ENCODE measurements at regions not wholly inside any gene's neighbourhood (a gene's known extent, or its start where the extent isn't known, plus 50 kb on each side); places are given as distances from the start of the nearest gene placed in this dataset.

DNA sequence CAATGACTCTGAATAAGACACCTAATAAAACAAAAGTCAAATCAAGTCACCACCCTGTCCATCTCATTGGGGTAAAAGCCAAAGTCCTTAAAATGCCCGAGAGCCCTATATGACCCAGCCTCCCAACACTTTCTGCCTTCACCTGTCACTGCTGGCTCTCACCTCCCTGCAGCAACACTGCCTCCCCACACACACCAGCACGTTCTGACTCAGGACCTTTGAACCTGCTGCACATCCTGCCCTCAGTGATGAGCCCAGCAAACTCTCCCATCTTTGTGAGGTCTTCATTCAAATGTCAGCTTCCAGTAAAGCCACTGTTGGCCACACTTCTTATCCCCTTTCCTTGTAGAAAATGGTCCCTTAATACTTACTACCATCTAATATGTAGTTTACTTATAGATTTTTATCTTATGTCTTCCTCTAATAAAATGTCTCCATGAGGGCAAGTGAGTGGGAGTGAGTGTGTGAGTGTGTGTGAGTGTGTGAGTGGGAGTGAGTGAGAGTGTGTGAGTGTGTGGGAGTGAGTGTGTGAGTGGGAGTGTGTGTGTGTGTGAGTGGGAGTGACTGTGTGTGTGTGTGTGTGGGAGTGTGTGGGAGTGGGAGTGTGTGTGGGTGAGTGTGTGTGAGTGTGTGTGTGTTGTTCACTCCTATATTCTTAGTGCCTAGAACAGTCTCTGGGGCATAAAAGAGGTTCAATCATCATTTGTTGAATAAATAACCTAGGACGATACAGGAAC lies 504.7 kb downstream of the EIPR1 start:
- Histone ChIP-seq H2BK5ac (ENCODE audit: low read depth, low read length, poor library complexity, severe bottlenecking) (no peak overlapping the region), H3K4me1 (ENCODE audit: control insufficient read depth, insufficient read depth, low read depth, low read length) (no peaks in the 10 kb centered on the region), H2AK5ac (ENCODE audit: low read length, severe bottlenecking) (no peak overlapping the region), H3K4me3 (ENCODE audit: insufficient read depth in 1 of 2, low read depth in 1 of 2, low read length in 2 of 2) (no peak overlapping the region), H3K14ac (ENCODE audit: low read length in 2 of 2) (no peak overlapping the region), H3K9me3 (ENCODE audit: control insufficient read depth, low read length) (no peaks in the 10 kb centered on the region), H3K79me1 (replicated peaks; ENCODE audit: low read length, poor library complexity, severe bottlenecking) (no peaks in the 10 kb centered on the region), H3K4ac (ENCODE audit: low read depth in 1 of 2, low read length in 2 of 2) (no peak overlapping the region), H3K27me3 (ENCODE audit: control insufficient read depth in 1 of 2, insufficient read depth in 1 of 2, low read length in 2 of 2) (peaks cover 0 to 10% of the 10 kb centered on the region in 2 experiments), H2AFZ (ENCODE audit: low read depth, low read length) (no peak overlapping the region), H4K8ac (ENCODE audit: low read length) (no peak overlapping the region), H3K27ac (ENCODE audit: low read length, poor library complexity, severe bottlenecking) (no peak overlapping the region), H3K9ac (ENCODE audit: low read length) (no peak overlapping the region), H4K91ac (ENCODE audit: low read length) (no peak overlapping the region), H2BK120ac (ENCODE audit: low read depth, low read length) (no peak overlapping the region), H3K23ac (ENCODE audit: low read length in 2 of 2) (no peak overlapping the region), H3K18ac (ENCODE audit: low read depth in 1 of 2, low read length in 2 of 2) (no peak overlapping the region), H3K36me3 (ENCODE audit: control insufficient read depth in 1 of 2, insufficient read depth in 2 of 2, low read depth in 1 of 2, low read length in 2 of 2) (no peaks in the 10 kb centered on the region), H2BK15ac (ENCODE audit: low read depth, poor library complexity, severe bottlenecking) (no peak overlapping the region), H2BK12ac (ENCODE audit: low read length in 2 of 2) (no peak overlapping the region), H3K4me2 (ENCODE audit: low read length, poor library complexity, severe bottlenecking) (no peak overlapping the region)
- DNase-seq, result no peak
- WGBS, result 62% methylated on average over 3 of the region's 3 CpGs

DNA sequence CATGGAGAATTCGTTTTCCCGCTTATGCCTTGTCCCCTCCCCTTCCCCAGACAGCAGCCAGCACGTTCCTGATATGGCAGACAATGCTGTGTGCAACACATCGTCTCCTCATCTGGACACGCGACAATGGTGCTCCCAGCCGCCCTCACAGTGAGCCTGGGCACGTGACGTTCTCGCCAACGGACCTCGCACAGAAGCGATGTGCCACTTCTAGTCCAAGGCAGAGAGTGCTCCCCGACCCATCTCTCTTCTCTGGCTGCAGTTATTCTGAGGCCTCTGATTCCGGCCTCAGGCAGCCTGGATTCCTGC lies 505.4 kb downstream of the EIPR1 start:
- Histone ChIP-seq H2AFZ (ENCODE audit: low read depth, low read length) (no peak overlapping the region), H2BK12ac (ENCODE audit: low read length in 2 of 2) (no peak overlapping the region), H3K4me3 (ENCODE audit: insufficient read depth in 1 of 2, low read depth in 1 of 2, low read length in 2 of 2) (no peak overlapping the region), H3K79me1 (replicated peaks; ENCODE audit: low read length, poor library complexity, severe bottlenecking) (no peaks in the 10 kb centered on the region), H4K91ac (ENCODE audit: low read length) (no peak overlapping the region), H2BK5ac (ENCODE audit: low read depth, low read length, poor library complexity, severe bottlenecking) (no peak overlapping the region), H3K4me2 (ENCODE audit: low read length, poor library complexity, severe bottlenecking) (no peak overlapping the region), H2BK120ac (ENCODE audit: low read depth, low read length) (no peak overlapping the region), H3K4me1 (ENCODE audit: control insufficient read depth, insufficient read depth, low read depth, low read length) (no peaks in the 10 kb centered on the region), H3K9ac (ENCODE audit: low read length) (no peak overlapping the region), H4K8ac (ENCODE audit: low read length) (no peak overlapping the region), H3K4ac (ENCODE audit: low read depth in 1 of 2, low read length in 2 of 2) (no peak overlapping the region), H2AK5ac (ENCODE audit: low read length, severe bottlenecking) (no peak overlapping the region), H3K36me3 (ENCODE audit: control insufficient read depth in 1 of 2, insufficient read depth in 2 of 2, low read depth in 1 of 2, low read length in 2 of 2) (no peaks in the 10 kb centered on the region), H3K18ac (ENCODE audit: low read depth in 1 of 2, low read length in 2 of 2) (no peak overlapping the region), H3K27ac (ENCODE audit: low read length, poor library complexity, severe bottlenecking) (no peak overlapping the region), H3K9me3 (ENCODE audit: control insufficient read depth, low read length) (no peaks in the 10 kb centered on the region), H3K23ac (ENCODE audit: low read length in 2 of 2) (no peak overlapping the region), H2BK15ac (ENCODE audit: low read depth, poor library complexity, severe bottlenecking) (no peak overlapping the region), H3K14ac (ENCODE audit: low read length in 2 of 2) (no peak overlapping the region), H3K27me3 (ENCODE audit: control insufficient read depth in 1 of 2, insufficient read depth in 1 of 2, low read length in 2 of 2) (peaks cover 0 to 5% of the 10 kb centered on the region in 2 experiments)
- no peak for DNase-seq
- WGBS, result 76% methylated on average over 15 of the region's 15 CpGs

DNA sequence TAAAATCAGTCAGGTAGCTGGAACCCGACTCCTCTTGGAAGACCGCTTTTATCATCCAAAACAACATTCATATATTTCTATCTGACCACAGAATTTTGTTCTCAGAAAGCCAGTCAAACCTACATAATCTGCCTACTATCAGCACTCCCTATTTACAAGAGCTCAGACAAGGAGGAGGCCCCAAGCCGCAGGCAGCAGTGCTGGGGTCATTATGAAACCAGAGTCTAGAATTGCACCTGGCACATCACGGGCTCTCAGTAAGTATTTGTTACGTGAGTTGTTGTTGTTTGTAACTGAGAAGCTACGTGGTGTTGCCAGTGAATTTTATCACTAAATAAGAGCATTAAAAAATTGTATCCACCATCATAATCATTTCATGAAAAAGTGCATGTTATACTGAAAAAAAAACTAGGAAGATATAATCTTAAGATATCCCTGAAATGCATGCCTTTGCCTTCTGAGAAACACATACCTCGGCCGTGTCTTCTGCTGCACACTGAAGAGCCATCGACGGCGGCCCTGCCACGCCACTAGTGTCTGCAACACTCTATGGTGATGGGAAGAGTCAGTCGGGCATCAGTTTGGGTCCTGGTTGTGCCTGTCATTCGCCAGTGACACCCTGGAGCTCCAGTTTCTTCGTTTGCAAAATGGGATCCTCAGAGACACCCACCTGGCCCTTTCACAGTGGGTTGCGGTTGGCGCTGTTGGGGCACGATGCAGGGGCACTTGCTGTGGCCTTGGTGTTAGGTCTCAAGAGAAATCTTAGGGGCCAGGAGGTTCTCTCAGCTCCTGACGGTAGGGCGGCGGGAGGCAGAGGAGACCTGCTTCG lies 505.9 kb downstream of the EIPR1 start:
- Histone ChIP-seq H2BK15ac (ENCODE audit: low read depth, poor library complexity, severe bottlenecking) (no peak overlapping the region), H3K36me3 (ENCODE audit: control insufficient read depth in 1 of 2, insufficient read depth in 2 of 2, low read depth in 1 of 2, low read length in 2 of 2) (no peaks in the 10 kb centered on the region), H3K4me3 (ENCODE audit: insufficient read depth in 1 of 2, low read depth in 1 of 2, low read length in 2 of 2) (no peak overlapping the region), H3K9ac (ENCODE audit: low read length) (no peak overlapping the region), H3K27me3 (ENCODE audit: control insufficient read depth in 1 of 2, insufficient read depth in 1 of 2, low read length in 2 of 2) (peaks cover 0 to 5% of the 10 kb centered on the region in 2 experiments), H3K9me3 (ENCODE audit: control insufficient read depth, low read length) (no peaks in the 10 kb centered on the region), H2BK120ac (ENCODE audit: low read depth, low read length) (no peak overlapping the region), H4K91ac (ENCODE audit: low read length) (no peak overlapping the region), H3K14ac (ENCODE audit: low read length in 2 of 2) (no peak overlapping the region), H2AFZ (ENCODE audit: low read depth, low read length) (no peak overlapping the region), H3K18ac (ENCODE audit: low read depth in 1 of 2, low read length in 2 of 2) (no peak overlapping the region), H2BK5ac (ENCODE audit: low read depth, low read length, poor library complexity, severe bottlenecking) (no peak overlapping the region), H3K4ac (ENCODE audit: low read depth in 1 of 2, low read length in 2 of 2) (no peak overlapping the region), H2AK5ac (ENCODE audit: low read length, severe bottlenecking) (no peak overlapping the region), H3K4me2 (ENCODE audit: low read length, poor library complexity, severe bottlenecking) (no peak overlapping the region), H2BK12ac (ENCODE audit: low read length in 2 of 2) (no peak overlapping the region), H3K79me1 (replicated peaks; ENCODE audit: low read length, poor library complexity, severe bottlenecking) (no peaks in the 10 kb centered on the region), H3K4me1 (ENCODE audit: control insufficient read depth, insufficient read depth, low read depth, low read length) (no peaks in the 10 kb centered on the region), H3K27ac (ENCODE audit: low read length, poor library complexity, severe bottlenecking) (no peak overlapping the region), H4K8ac (ENCODE audit: low read length) (no peak overlapping the region), H3K23ac (ENCODE audit: low read length in 2 of 2) (no peak overlapping the region)
- no peak for DNase-seq
- 82% methylated on average over 18 of the region's 22 CpGs for WGBS

DNA sequence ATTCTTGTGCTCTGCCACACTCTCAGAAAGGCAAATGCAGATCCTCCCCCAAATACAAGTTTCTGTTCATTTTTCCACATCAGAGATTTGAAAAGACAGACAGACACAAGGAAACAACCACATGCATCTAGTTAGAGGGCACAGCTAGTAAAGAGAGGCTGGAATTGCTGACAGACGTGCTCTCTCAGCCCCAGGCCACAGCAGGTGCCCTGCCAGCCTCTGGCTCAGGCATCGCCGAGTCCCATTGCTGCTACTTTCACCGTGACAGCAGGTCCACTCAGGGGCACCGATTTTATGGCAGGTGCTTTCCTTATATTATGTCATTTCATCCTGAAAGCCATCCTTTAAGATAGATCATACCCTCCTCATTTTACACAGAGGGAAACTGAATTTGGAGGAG lies 507.5 kb downstream of the EIPR1 start:
- H3K18ac ChIP-seq (ENCODE audit: low read depth in 1 of 2, low read length in 2 of 2), result no peak overlapping the region
- no peak overlapping the region for H3K23ac ChIP-seq (ENCODE audit: low read length in 2 of 2)
- no peak for DNase-seq
- no peak overlapping the region for H4K8ac ChIP-seq (ENCODE audit: low read length)
- no peaks in the 10 kb centered on the region for H3K9me3 ChIP-seq (ENCODE audit: control insufficient read depth, low read length)
- H3K14ac ChIP-seq (ENCODE audit: low read length in 2 of 2), result no peak overlapping the region
- H3K4me1 ChIP-seq (ENCODE audit: control insufficient read depth, insufficient read depth, low read depth, low read length), result no peaks in the 10 kb centered on the region
- no peak overlapping the region for H4K91ac ChIP-seq (ENCODE audit: low read length)
- H3K27me3 ChIP-seq (ENCODE audit: control insufficient read depth in 1 of 2, insufficient read depth in 1 of 2, low read length in 2 of 2), result peaks cover 0 to 5% of the 10 kb centered on the region in 2 experiments
- no peak overlapping the region for H2BK5ac ChIP-seq (ENCODE audit: low read depth, low read length, poor library complexity, severe bottlenecking)
- no peak overlapping the region for H3K4ac ChIP-seq (ENCODE audit: low read depth in 1 of 2, low read length in 2 of 2)
- no peak overlapping the region for H3K27ac ChIP-seq (ENCODE audit: low read length, poor library complexity, severe bottlenecking)
- H2BK15ac ChIP-seq (ENCODE audit: low read depth, poor library complexity, severe bottlenecking), result no peak overlapping the region
- H2BK120ac ChIP-seq (ENCODE audit: low read depth, low read length), result no peak overlapping the region
- H2AK5ac ChIP-seq (ENCODE audit: low read length, severe bottlenecking), result no peak overlapping the region
- no peak overlapping the region for H3K4me3 ChIP-seq (ENCODE audit: insufficient read depth in 1 of 2, low read depth in 1 of 2, low read length in 2 of 2)
- H3K36me3 ChIP-seq (ENCODE audit: control insufficient read depth in 1 of 2, insufficient read depth in 2 of 2, low read depth in 1 of 2, low read length in 2 of 2), result no peaks in the 10 kb centered on the region
- WGBS, result 48% methylated on average over 5 of the region's 5 CpGs
- H3K4me2 ChIP-seq (ENCODE audit: low read length, poor library complexity, severe bottlenecking), result no peak overlapping the region
- no peaks in the 10 kb centered on the region for H3K79me1 ChIP-seq (replicated peaks; ENCODE audit: low read length, poor library complexity, severe bottlenecking)
- no peak overlapping the region for H2AFZ ChIP-seq (ENCODE audit: low read depth, low read length)
- no peak overlapping the region for H3K9ac ChIP-seq (ENCODE audit: low read length)
- H2BK12ac ChIP-seq (ENCODE audit: low read length in 2 of 2), result no peak overlapping the region

Measured in mesenchymal stem cell (in vitro differentiated cells and primary cell).